Thoracic aorta (tissue), 2 donors: ENCODE measurements at regions not wholly inside any gene's neighbourhood (a gene's known extent, or its start where the extent isn't known, plus 50 kb on each side); places are given as distances from the start of the nearest gene placed in this dataset.
A peak's percentile ranks its signal among the peaks of the same experiment; 100 is the strongest.

Experiments used
- ATAC-seq: fragments of 150-250 bp; one replicate; pipeline ENCODE4 v1.8.0; 2017; ENCODE audit warnings: low read depth; ENCODE audit not compliant: insufficient number of reproducible peaks, low FRiP score
- DNase-seq: peaks from one replicate; pipeline ENCODE4 v3.0.0-alpha.2; 2020; ENCODE audit warnings: low spot score
- H3K27ac ChIP-seq, 2 donors: fragments of 200-600 bp; sonication (generic); 1 replicate in 1 of 2; 2 replicates in 1 of 2; pipeline ENCODE4 v1.5.1; 2016; ENCODE audit warnings: mild to moderate bottlenecking in 2 of 2, moderate library complexity in 2 of 2
- H3K27me3 ChIP-seq: fragments of 200-600 bp; sonication (generic); replicated peaks from 2 replicates; pipeline ENCODE4 v1.6.0; 2016; ENCODE audit warnings: mild to moderate bottlenecking; ENCODE audit not compliant: insufficient read depth
- H3K36me3 ChIP-seq: fragments of 200-600 bp; sonication (generic); one replicate; pipeline ENCODE4 v1.5.1; 2016
- H3K4me1 ChIP-seq, 2 donors: fragments of 200-600 bp; sonication (generic); 1 replicate in 1 of 2; 2 replicates in 1 of 2; pipeline versions ENCODE4 v1.5.1 to v1.6.0; 2016; ENCODE audit warnings: low read depth in 2 of 2, mild to moderate bottlenecking in 1 of 2; ENCODE audit not compliant: control insufficient read depth in 1 of 2
- H3K4me3 ChIP-seq: fragments of 200-600 bp; sonication (generic); 2 replicates; pipeline ENCODE4 v1.5.1; 2016; ENCODE audit warnings: mild to moderate bottlenecking
- H3K9me3 ChIP-seq: fragments of 200-600 bp; sonication (generic); 2 replicates; pipeline ENCODE4 v1.5.1; 2016
- CTCF ChIP-seq: fragments of 200-600 bp; sonication (generic); IDR thresholded peaks from one replicate; pipeline ENCODE4 v1.5.1; 2019; ENCODE audit warnings: antibody characterized with exemption

GRCh38 chr5:143886651-143887638 is 75.0 kb downstream of the HMHB1 start:
- TF ChIP-seq CTCF: no peak
- H3K27me3 ChIP-seq: no peaks in the 10 kb centered on the region
- H3K9me3 ChIP-seq: no peaks in the 10 kb centered on the region
- peaks cover 19 to 29% of the 10 kb centered on the region in 2 donors for H3K4me1 ChIP-seq
- H3K27ac ChIP-seq: no peak overlapping the region
- peak; percentile 7 for DNase-seq
- no peaks in the 10 kb centered on the region for H3K36me3 ChIP-seq
- H3K4me3 ChIP-seq: peak overlapping the region; percentile 50
- ATAC-seq: no peak

DNA sequence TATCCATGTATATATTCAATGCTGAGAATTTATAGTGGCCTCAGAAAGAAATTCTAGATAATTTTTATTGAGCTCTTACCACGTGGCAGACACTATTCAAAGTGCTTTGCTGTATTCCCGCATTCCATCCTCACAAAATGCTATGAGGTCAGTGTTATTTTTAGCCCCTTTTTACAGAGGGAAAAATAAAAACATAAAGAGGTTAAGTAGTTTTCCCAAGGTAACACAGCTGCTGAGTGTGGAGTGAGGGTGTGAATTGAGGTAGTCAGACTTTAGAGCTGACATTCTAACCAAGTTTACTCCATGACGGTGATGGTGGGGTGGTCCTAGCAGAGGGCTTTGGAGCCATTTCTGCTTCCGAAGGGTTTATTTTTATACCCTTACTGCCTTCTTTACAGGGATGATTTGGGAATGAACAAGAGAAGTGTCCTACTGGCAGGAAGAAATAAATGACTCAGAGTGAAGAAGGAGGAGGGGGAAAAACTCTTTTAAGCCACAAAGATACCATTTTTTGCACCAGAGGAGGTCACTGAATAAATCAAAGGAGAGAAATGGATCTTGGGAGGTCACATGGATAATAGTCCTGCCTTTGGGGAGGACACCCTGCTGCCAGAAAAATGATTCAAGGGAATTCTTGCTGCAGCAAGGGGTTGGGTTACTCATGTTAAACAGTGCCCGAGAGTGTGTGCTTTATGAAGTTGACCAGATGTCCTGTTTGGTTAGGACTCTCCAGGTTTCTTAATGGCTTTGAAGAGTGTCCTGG is 76.1 kb downstream of the HMHB1 start:
- Histone ChIP-seq H3K4me1 (peaks cover 19 to 29% of the 10 kb centered on the region in 2 donors), H3K27ac (no peak overlapping the region), H3K36me3 (no peaks in the 10 kb centered on the region), H3K27me3 (no peaks in the 10 kb centered on the region), H3K4me3 (no peak overlapping the region), H3K9me3 (no peaks in the 10 kb centered on the region)
- DNase-seq: no peak
- ATAC-seq: no peak
- no peak for TF ChIP-seq CTCF

DNA sequence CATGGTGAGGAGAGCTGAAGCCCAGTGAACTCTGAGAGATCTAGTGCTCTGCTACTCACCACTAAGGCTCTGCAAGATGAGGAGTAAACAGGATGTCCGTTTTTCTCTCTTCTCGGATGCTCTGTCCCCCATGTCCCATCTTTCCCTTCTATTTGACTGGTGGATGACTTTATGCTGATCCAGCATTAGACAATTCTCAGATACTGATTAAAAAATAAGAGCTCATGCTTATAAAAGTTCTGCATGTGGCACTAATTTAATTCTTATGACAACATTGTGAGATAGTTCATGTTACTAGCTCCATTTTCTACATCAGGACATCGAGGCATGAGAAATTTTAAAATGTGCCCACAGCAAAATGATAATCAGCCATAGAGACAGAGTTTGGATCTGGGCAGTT is 77.0 kb downstream of the HMHB1 start:
- no peak overlapping the region for H3K27ac ChIP-seq
- no peaks in the 10 kb centered on the region for H3K27me3 ChIP-seq
- H3K4me3 ChIP-seq: no peak overlapping the region
- H3K36me3 ChIP-seq: no peaks in the 10 kb centered on the region
- ATAC-seq: no peak
- H3K4me1 ChIP-seq: peaks cover 19 to 29% of the 10 kb centered on the region in 2 donors
- no peak for TF ChIP-seq CTCF
- no peak for DNase-seq
- H3K9me3 ChIP-seq: no peaks in the 10 kb centered on the region

DNA sequence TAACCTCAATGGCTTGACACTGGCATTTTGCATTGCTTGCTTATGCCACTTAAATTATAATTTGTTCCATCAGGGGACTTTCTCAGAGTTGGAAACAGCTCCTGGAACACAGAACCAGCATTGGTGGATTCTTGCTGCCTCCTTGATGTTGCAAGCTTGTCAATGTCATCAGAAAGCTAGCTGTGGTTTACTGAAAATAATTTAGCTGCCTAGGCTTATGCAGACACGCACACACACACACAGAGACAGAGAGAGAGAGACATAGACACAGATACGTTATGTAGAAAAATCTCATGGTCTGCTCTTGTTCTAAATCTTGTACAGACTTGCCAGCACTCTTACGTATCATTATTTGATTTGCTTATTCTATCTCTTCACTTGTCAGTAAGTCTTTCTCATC is 78.0 kb downstream of the HMHB1 start:
- DNase-seq: no peak
- Histone ChIP-seq H3K27ac (no peak overlapping the region), H3K27me3 (no peaks in the 10 kb centered on the region), H3K4me3 (no peak overlapping the region), H3K9me3 (no peaks in the 10 kb centered on the region), H3K4me1 (peaks cover 19 to 29% of the 10 kb centered on the region in 2 donors), H3K36me3 (no peaks in the 10 kb centered on the region)
- ATAC-seq: no peak
- no peak for TF ChIP-seq CTCF

DNA sequence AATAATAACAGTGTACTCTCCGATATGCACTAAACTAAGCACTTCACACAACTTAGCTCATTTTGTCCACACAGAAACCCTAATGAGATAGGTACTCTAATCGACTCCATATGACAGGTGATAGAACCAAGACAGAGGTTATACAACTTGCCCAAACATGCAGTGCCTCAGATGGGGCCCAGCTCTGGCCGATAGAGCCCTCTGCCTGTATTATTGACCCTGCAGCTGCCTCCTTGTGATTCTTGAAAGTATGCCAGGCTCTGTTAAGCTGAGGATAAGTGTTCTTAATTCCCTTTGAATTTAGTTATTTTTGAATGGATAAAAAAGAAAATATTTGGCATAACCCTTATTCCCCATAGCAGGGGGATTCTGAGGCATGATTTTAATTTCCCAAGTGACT is 78.5 kb downstream of the HMHB1 start:
- Histone ChIP-seq H3K4me3 (no peak overlapping the region), H3K9me3 (no peaks in the 10 kb centered on the region), H3K4me1 (peaks cover 19 to 29% of the 10 kb centered on the region in 2 donors), H3K36me3 (no peaks in the 10 kb centered on the region), H3K27me3 (no peaks in the 10 kb centered on the region), H3K27ac (no peak overlapping the region)
- DNase-seq (no peak), ATAC-seq (no peak)
- no peak for TF ChIP-seq CTCF
